ENCODE measurements at regions not wholly inside any gene's neighbourhood (a gene's known extent, or its start where the extent isn't known, plus 50 kb on each side); places are given as distances from the start of the nearest gene placed in this dataset.

GRCh38 chr6:149135809-149136208, 181.7 kb upstream of the TAB2 start:
- no peak for TF ChIP-seq POLR2A (IDR thresholded peaks at IDR 0.05)
- TF ChIP-seq, protein P1, sequence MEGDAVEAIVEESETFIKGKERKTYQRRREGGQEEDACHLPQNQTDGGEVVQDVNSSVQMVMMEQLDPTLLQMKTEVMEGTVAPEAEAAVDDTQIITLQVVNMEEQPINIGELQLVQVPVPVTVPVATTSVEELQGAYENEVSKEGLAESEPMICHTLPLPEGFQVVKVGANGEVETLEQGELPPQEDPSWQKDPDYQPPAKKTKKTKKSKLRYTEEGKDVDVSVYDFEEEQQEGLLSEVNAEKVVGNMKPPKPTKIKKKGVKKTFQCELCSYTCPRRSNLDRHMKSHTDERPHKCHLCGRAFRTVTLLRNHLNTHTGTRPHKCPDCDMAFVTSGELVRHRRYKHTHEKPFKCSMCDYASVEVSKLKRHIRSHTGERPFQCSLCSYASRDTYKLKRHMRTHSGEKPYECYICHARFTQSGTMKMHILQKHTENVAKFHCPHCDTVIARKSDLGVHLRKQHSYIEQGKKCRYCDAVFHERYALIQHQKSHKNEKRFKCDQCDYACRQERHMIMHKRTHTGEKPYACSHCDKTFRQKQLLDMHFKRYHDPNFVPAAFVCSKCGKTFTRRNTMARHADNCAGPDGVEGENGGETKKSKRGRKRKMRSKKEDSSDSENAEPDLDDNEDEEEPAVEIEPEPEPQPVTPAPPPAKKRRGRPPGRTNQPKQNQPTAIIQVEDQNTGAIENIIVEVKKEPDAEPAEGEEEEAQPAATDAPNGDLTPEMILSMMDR (IDR thresholded peaks at IDR 0.05), result no peak
